CD4-positive, alpha-beta memory T cell (primary cell): ENCODE measurements at regions not wholly inside any gene's neighbourhood (a gene's known extent, or its start where the extent isn't known, plus 50 kb on each side); places are given as distances from the start of the nearest gene placed in this dataset.

Source experiments
- CTCF ChIA-PET: fragments of 350-600 bp; sonication (Branson Sonifier 250); formaldehyde crosslinking; loops from one replicate; lab custom pipeline; 2021; ENCODE audit warnings: inconsistent platforms; ENCODE audit not compliant: partially characterized antibody; lab: Charles Lee
- POLR2A ChIA-PET: fragments of 350-600 bp; sonication (Branson Sonifier 250); formaldehyde crosslinking; loops from one replicate; lab custom pipeline; 2021; ENCODE audit not compliant: partially characterized antibody; lab: Charles Lee
- DNase-seq, 5 donors: peaks; one replicate each; pipeline versions ENCODE4 v3.0.0 to v3.0.0-alpha.2; 2020 to 2022; ENCODE audit warnings: mixed read lengths in 1 of 5
- H3K27ac ChIP-seq: one replicate; pipeline ENCODE4 v1.7.0; 2013; ENCODE audit warnings: low read depth, low read length
- H3K27me3 ChIP-seq: 2 replicates; pipeline ENCODE4 v1.7.0; 2013; ENCODE audit warnings: mild to moderate bottlenecking, low read length, moderate library complexity; ENCODE audit not compliant: insufficient read depth
- H3K36me3 ChIP-seq: 2 replicates; pipeline ENCODE4 v1.7.0; 2013; ENCODE audit warnings: mild to moderate bottlenecking, low read length, moderate library complexity; ENCODE audit not compliant: insufficient read depth
- H3K4me1 ChIP-seq: 2 replicates; pipeline ENCODE4 v1.7.0; 2013; ENCODE audit warnings: mild to moderate bottlenecking, low read length, moderate library complexity; ENCODE audit not compliant: insufficient read depth
- H3K4me3 ChIP-seq, 2 donors: one replicate each; pipeline ENCODE4 v1.7.0; 2013; ENCODE audit warnings: low read length in 2 of 2, mild to moderate bottlenecking in 1 of 2
- H3K9me3 ChIP-seq, 2 donors: one replicate each; pipeline ENCODE4 v1.7.0; 2013; ENCODE audit warnings: low read length in 2 of 2, control low read depth in 1 of 2; ENCODE audit not compliant: control insufficient read depth in 1 of 2
- H3K27ac Mint-ChIP-seq, 7 donors: one replicate each; pipeline ENCODE4 v1.8.0; 2020 to 2021; ENCODE audit warnings: mixed read lengths in 7 of 7, mild to moderate bottlenecking in 6 of 7, inconsistent platforms in 3 of 7, moderate library complexity in 3 of 7
- H3K27me3 Mint-ChIP-seq, 2 donors: one replicate each; pipeline ENCODE4 v1.8.0; 2020 to 2021; ENCODE audit warnings: mixed read lengths in 2 of 2
- H3K36me3 Mint-ChIP-seq, 2 donors: one replicate each; pipeline ENCODE4 v1.8.0; 2020 to 2021; ENCODE audit warnings: mixed read lengths in 2 of 2, inconsistent platforms in 1 of 2, mild to moderate bottlenecking in 1 of 2
- H3K4me1 Mint-ChIP-seq, 4 donors: one replicate each; pipeline ENCODE4 v1.8.0; 2020 to 2021; ENCODE audit warnings: mixed read lengths in 4 of 4, mild to moderate bottlenecking in 1 of 4
- H3K4me3 Mint-ChIP-seq, 8 donors: one replicate each; pipeline ENCODE4 v1.8.0; 2020 to 2021; ENCODE audit warnings: mixed read lengths in 8 of 8, mild to moderate bottlenecking in 7 of 8, moderate library complexity in 6 of 8, inconsistent platforms in 3 of 8
- H3K9me3 Mint-ChIP-seq, 8 donors: one replicate each; pipeline ENCODE4 v1.8.0; 2020 to 2021; ENCODE audit warnings: mixed read lengths in 8 of 8, mild to moderate bottlenecking in 5 of 8, inconsistent platforms in 3 of 8, moderate library complexity in 1 of 8
- intact Hi-C: fragments of 100-400 bp; cut with micrococcal nuclease; formaldehyde crosslinking; loops from one replicate; pipeline ENCODE4 v1.15.1; 2023

GRCh38 chr2:5983511-5984272, 291.5 kb downstream of the SOX11 start:
- intact Hi-C loops: no loop called here
- CTCF ChIA-PET: no interaction called here
- no peak for DNase-seq
- H3K27me3 Mint-ChIP-seq: no peaks in the 10 kb centered on the region
- no peaks in the 10 kb centered on the region for H3K36me3 Mint-ChIP-seq
- H3K9me3 ChIP-seq: no peaks in the 10 kb centered on the region
- H3K4me1 ChIP-seq: no peaks in the 10 kb centered on the region
- no peaks in the 10 kb centered on the region for H3K36me3 ChIP-seq
- no peak overlapping the region for H3K4me3 Mint-ChIP-seq
- no peak overlapping the region for H3K4me3 ChIP-seq
- H3K9me3 Mint-ChIP-seq: peaks cover 0 to 4% (median 0%) of the 10 kb centered on the region in 8 donors
- no peak overlapping the region for H3K27ac ChIP-seq
- H3K27ac Mint-ChIP-seq: no peak overlapping the region
- POLR2A ChIA-PET: no interaction called here
- peaks cover 0 to 1% (median 0%) of the 10 kb centered on the region in 4 donors for H3K4me1 Mint-ChIP-seq
- no peaks in the 10 kb centered on the region for H3K27me3 ChIP-seq

GRCh38 chr2:5984273-5984655, 292.1 kb downstream of the SOX11 start:
- POLR2A ChIA-PET: no interaction called here
- no peaks in the 10 kb centered on the region for H3K4me1 ChIP-seq
- H3K27me3 ChIP-seq: no peaks in the 10 kb centered on the region
- no peak overlapping the region for H3K4me3 ChIP-seq
- no peaks in the 10 kb centered on the region for H3K9me3 ChIP-seq
- DNase-seq: no peak
- H3K27ac ChIP-seq: no peak overlapping the region
- no peaks in the 10 kb centered on the region for H3K27me3 Mint-ChIP-seq
- CTCF ChIA-PET: no interaction called here
- no peaks in the 10 kb centered on the region for H3K36me3 ChIP-seq
- H3K36me3 Mint-ChIP-seq: no peaks in the 10 kb centered on the region
- H3K4me3 Mint-ChIP-seq: no peak overlapping the region
- peaks cover 0 to 4% (median 0%) of the 10 kb centered on the region in 8 donors for H3K9me3 Mint-ChIP-seq
- no peak overlapping the region for H3K27ac Mint-ChIP-seq
- H3K4me1 Mint-ChIP-seq: peaks cover 0 to 1% (median 0%) of the 10 kb centered on the region in 4 donors
- intact Hi-C loops: no loop called here

GRCh38 chr2:5984946-5985345, 292.8 kb downstream of the SOX11 start:
- peaks cover 0 to 4% (median 0%) of the 10 kb centered on the region in 8 donors for H3K9me3 Mint-ChIP-seq
- intact Hi-C loops: no loop called here
- no peaks in the 10 kb centered on the region for H3K27me3 ChIP-seq
- ChIA-PET POLR2A (no interaction called here), CTCF (no interaction called here)
- peaks cover 0 to 1% (median 0%) of the 10 kb centered on the region in 4 donors for H3K4me1 Mint-ChIP-seq
- no peaks in the 10 kb centered on the region for H3K36me3 ChIP-seq
- no peak overlapping the region for H3K4me3 Mint-ChIP-seq
- no peaks in the 10 kb centered on the region for H3K9me3 ChIP-seq
- H3K4me1 ChIP-seq: no peaks in the 10 kb centered on the region
- no peak overlapping the region for H3K4me3 ChIP-seq
- no peak for DNase-seq
- no peaks in the 10 kb centered on the region for H3K27me3 Mint-ChIP-seq
- H3K27ac ChIP-seq: no peak overlapping the region
- no peak overlapping the region for H3K27ac Mint-ChIP-seq
- no peaks in the 10 kb centered on the region for H3K36me3 Mint-ChIP-seq

GRCh38 chr2:5985536-5986385, 293.6 kb downstream of the SOX11 start:
- no peaks in the 10 kb centered on the region for H3K27me3 Mint-ChIP-seq
- no peak overlapping the region for H3K27ac Mint-ChIP-seq
- ChIA-PET CTCF (no interaction called here), POLR2A (no interaction called here)
- Histone ChIP-seq H3K36me3 (no peaks in the 10 kb centered on the region), H3K4me1 (no peaks in the 10 kb centered on the region), H3K27ac (no peak overlapping the region), H3K27me3 (no peaks in the 10 kb centered on the region), H3K9me3 (no peaks in the 10 kb centered on the region), H3K4me3 (no peak overlapping the region)
- H3K4me3 Mint-ChIP-seq: no peak overlapping the region
- peaks cover 0 to 4% (median 0%) of the 10 kb centered on the region in 8 donors for H3K9me3 Mint-ChIP-seq
- no peaks in the 10 kb centered on the region for H3K36me3 Mint-ChIP-seq
- peaks cover 0 to 1% (median 0%) of the 10 kb centered on the region in 4 donors for H3K4me1 Mint-ChIP-seq
- intact Hi-C loops: no loop called here
- DNase-seq: no peak

- no peaks in the 10 kb centered on the region for H3K36me3 Mint-ChIP-seq
- Histone ChIP-seq H3K36me3 (no peaks in the 10 kb centered on the region), H3K27ac (no peak overlapping the region), H3K4me1 (no peaks in the 10 kb centered on the region), H3K4me3 (no peak overlapping the region), H3K27me3 (no peaks in the 10 kb centered on the region), H3K9me3 (no peaks in the 10 kb centered on the region)
- H3K27me3 Mint-ChIP-seq: no peaks in the 10 kb centered on the region
- ChIA-PET CTCF (no interaction called here), POLR2A (no interaction called here)
- intact Hi-C loops: no loop called here
- peaks cover 0 to 4% (median 0%) of the 10 kb centered on the region in 8 donors for H3K9me3 Mint-ChIP-seq
- no peak overlapping the region for H3K4me3 Mint-ChIP-seq
- no peak for DNase-seq
- peaks cover 0 to 1% (median 0%) of the 10 kb centered on the region in 4 donors for H3K4me1 Mint-ChIP-seq
- no peak overlapping the region for H3K27ac Mint-ChIP-seq
These were observed 294.9 kb downstream of the SOX11 start for GRCh38 chr2:5986801-5987787.

- no peak overlapping the region for H3K4me3 ChIP-seq
- no peak for DNase-seq
- Mint-ChIP-seq H3K9me3 (peaks cover 0 to 4% (median 0%) of the 10 kb centered on the region in 8 donors), H3K4me1 (no peaks in the 10 kb centered on the region), H3K27me3 (no peaks in the 10 kb centered on the region), H3K36me3 (no peaks in the 10 kb centered on the region), H3K27ac (no peak overlapping the region), H3K4me3 (no peak overlapping the region)
- H3K4me1 ChIP-seq: no peaks in the 10 kb centered on the region
- POLR2A ChIA-PET: no interaction called here
- CTCF ChIA-PET: no interaction called here
- H3K9me3 ChIP-seq: no peaks in the 10 kb centered on the region
- intact Hi-C loops: no loop called here
- H3K27me3 ChIP-seq: no peaks in the 10 kb centered on the region
- H3K36me3 ChIP-seq: no peaks in the 10 kb centered on the region
- no peak overlapping the region for H3K27ac ChIP-seq
These were observed 295.9 kb downstream of the SOX11 start for GRCh38 chr2:5988120-5988519.

- DNase-seq: no peak
- Mint-ChIP-seq H3K27me3 (no peaks in the 10 kb centered on the region), H3K27ac (no peak overlapping the region), H3K4me1 (no peaks in the 10 kb centered on the region), H3K36me3 (no peaks in the 10 kb centered on the region), H3K9me3 (peaks cover 0 to 4% (median 0%) of the 10 kb centered on the region in 8 donors), H3K4me3 (no peak overlapping the region)
- intact Hi-C loops: no loop called here
- CTCF ChIA-PET: no interaction called here
- no peaks in the 10 kb centered on the region for H3K4me1 ChIP-seq
- no peaks in the 10 kb centered on the region for H3K9me3 ChIP-seq
- no peak overlapping the region for H3K27ac ChIP-seq
- H3K27me3 ChIP-seq: no peaks in the 10 kb centered on the region
- H3K4me3 ChIP-seq: no peak overlapping the region
- H3K36me3 ChIP-seq: no peaks in the 10 kb centered on the region
- POLR2A ChIA-PET: no interaction called here
These were observed 297.9 kb downstream of the SOX11 start for GRCh38 chr2:5990086-5990485.
